Neural progenitor cell (in vitro differentiated cells): ENCODE measurements at regions not wholly inside any gene's neighbourhood (a gene's known extent, or its start where the extent isn't known, plus 50 kb on each side); places are given as distances from the start of the nearest gene placed in this dataset.

ENCODE experiments used
- DNase-seq: peaks from one replicate; pipeline ENCODE4 v3.0.0-alpha.2; 2016; ENCODE audit warnings: low spot score
- H2AFZ ChIP-seq: fragments of 200-600 bp; sonication (generic); replicated peaks from 2 replicates; pipeline ENCODE4 v1.6.1; 2016; ENCODE audit warnings: antibody characterized with exemption
- H3F3A ChIP-seq: fragments of 200-600 bp; sonication (generic); 2 replicates; pipeline ENCODE4 v1.6.1; 2016; ENCODE audit warnings: antibody characterized with exemption, low read depth
- H3K27ac ChIP-seq: fragments of 200-600 bp; sonication (generic); 2 replicates; pipeline ENCODE4 v1.5.1; 2016; ENCODE audit warnings: mild to moderate bottlenecking
- H3K27me3 ChIP-seq: fragments of 200-600 bp; sonication (generic); 2 replicates; pipeline ENCODE4 v1.6.1; 2016; ENCODE audit warnings: mild to moderate bottlenecking, moderate library complexity
- H3K36me3 ChIP-seq: fragments of 200-600 bp; sonication (generic); 2 replicates; pipeline ENCODE4 v1.5.1; 2016
- H3K4me1 ChIP-seq: fragments of 200-600 bp; sonication (generic); 2 replicates; pipeline ENCODE4 v1.6.1; 2016; ENCODE audit warnings: mixed run types
- H3K4me2 ChIP-seq: fragments of 200-600 bp; sonication (generic); 2 replicates; pipeline ENCODE4 v1.6.1; 2016
- H3K4me3 ChIP-seq: fragments of 200-600 bp; sonication (generic); 2 replicates; pipeline ENCODE4 v1.5.1; 2016
- H3K79me2 ChIP-seq: fragments of 200-600 bp; sonication (generic); 2 replicates; pipeline ENCODE4 v1.6.1; 2016; ENCODE audit warnings: low read depth
- H3K9ac ChIP-seq: fragments of 200-600 bp; sonication (generic); 2 replicates; pipeline ENCODE4 v1.6.1; 2016
- H3K9me3 ChIP-seq: fragments of 200-600 bp; sonication (generic); 2 replicates; pipeline ENCODE4 v1.5.1; 2016; ENCODE audit warnings: low read depth
- H4K20me1 ChIP-seq: fragments of 200-600 bp; sonication (generic); 2 replicates; pipeline ENCODE4 v1.6.1; 2016; ENCODE audit warnings: low read depth
- H3K27ac Mint-ChIP-seq: 3 replicates; pipeline ENCODE4 v1.8.0; 2021; ENCODE audit warnings: mixed read lengths
- H3K27me3 Mint-ChIP-seq: 2 replicates; pipeline ENCODE4 v1.8.0; 2022; ENCODE audit warnings: low read depth, mild to moderate bottlenecking, inconsistent platforms, moderate library complexity, mixed read lengths; ENCODE audit not compliant: insufficient read depth
- H3K36me3 Mint-ChIP-seq: 3 replicates; pipeline ENCODE4 v1.8.0; 2021; ENCODE audit warnings: mixed read lengths
- H3K4me1 Mint-ChIP-seq: 3 replicates; pipeline ENCODE4 v1.8.0; 2021; ENCODE audit warnings: mixed read lengths
- H3K4me3 Mint-ChIP-seq: 3 replicates; pipeline ENCODE4 v1.8.0; 2021; ENCODE audit warnings: mild to moderate bottlenecking, moderate library complexity, mixed read lengths
- H3K9me3 Mint-ChIP-seq: 3 replicates; pipeline ENCODE4 v1.8.0; 2020; ENCODE audit warnings: mixed read lengths
- EZH2 ChIP-seq: fragments of 200-600 bp; sonication (generic); IDR thresholded peaks from 2 replicates; pipeline ENCODE4 v1.6.1; 2017; ENCODE audit warnings: antibody characterized with exemption, mild to moderate bottlenecking, moderate library complexity
- EZH2phosphoT487 ChIP-seq: fragments of 200-600 bp; sonication (generic); IDR thresholded peaks from 2 replicates; pipeline ENCODE4 v1.6.1; 2017; ENCODE audit warnings: antibody characterized with exemption
- TF ChIP-seq, protein P1 (sequence below): fragments of 200-600 bp; sonication (generic); IDR thresholded peaks from 2 replicates; pipeline ENCODE4 v1.5.1; 2017; ENCODE audit warnings: antibody characterized with exemption, mild to moderate bottlenecking

DNA sequence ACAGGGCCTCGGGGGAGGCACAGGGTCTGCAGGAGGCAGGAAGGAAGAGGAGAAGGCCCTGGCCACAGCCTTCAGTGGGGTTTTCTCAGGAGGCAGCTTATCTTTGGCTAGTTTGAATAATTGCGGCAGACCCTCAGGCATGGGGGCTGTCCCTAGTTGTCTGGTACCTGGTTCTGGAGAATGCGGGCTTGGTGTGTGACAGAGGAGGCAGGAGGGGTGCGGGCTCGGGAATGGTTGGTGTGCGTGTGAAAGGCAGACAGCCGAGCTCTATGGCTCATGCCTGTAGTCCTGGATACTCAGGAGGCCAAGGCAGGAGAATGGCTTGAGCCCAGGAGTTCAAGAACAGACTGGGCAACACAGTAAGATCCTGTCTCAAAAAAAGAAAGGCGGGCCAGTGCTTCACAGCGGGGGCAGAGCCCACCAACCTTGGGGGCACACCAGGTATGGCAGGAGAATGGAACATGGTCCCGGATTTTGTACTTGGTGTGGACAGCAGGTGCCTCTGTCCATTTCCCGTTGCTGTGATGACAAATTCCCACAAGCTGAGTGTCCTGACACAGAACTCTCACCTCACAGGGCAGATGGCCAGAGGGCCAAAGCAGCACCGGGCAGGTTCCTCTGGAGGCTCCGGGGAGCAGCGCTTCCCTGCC lies 640.6 kb downstream of the TBC1D22A start:
- DNase-seq, result no peak
- H3K9me3 ChIP-seq, result no peaks in the 10 kb centered on the region
- H3K9me3 Mint-ChIP-seq, result peaks cover 32% of the 10 kb centered on the region

DNA sequence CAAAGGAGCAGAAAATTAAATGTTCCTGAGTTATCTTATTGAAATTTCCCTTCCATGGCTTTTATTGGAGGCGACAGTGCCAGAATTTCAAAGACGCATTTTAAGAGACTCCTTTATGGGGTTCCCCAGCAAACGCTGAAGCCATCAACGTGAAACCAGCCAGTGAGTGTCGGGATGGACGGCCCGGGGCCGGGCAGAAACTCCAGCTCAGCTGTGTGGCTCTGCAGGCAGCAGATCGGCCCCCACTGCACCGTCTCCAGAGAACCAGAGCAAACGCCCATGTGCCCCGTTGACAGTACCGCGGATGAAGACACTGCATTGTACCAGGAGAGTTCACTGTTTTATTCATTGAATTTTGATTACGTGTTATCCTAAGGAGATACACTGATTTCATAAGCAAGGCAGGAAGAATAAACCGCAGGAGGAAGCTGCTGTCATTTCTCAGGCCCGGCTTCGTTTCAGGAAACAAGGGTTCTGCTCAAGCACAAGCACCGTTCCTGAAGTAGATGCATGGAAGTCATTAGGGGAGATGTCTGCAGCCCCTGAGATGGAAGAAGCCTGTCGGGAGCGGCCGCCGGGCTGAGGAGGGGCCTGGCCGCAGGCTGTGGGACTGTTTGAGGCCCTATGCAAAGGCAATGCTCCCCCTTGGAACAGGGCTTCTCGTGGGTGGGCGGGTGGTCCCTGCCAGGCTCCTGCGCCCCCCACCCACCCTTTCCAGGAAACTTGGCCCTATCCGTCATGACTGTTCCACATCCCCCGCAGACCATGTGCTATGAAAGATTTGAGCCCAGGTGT lies 639.7 kb downstream of the TBC1D22A start:
- no peak overlapping the region for H3K4me3 ChIP-seq
- H3K9ac ChIP-seq, result no peak overlapping the region
- Mint-ChIP-seq H3K9me3 (peaks cover 28% of the 10 kb centered on the region), H3K4me1 (no peaks in the 10 kb centered on the region), H3K27ac (no peak overlapping the region), H3K27me3 (peaks cover 13% of the 10 kb centered on the region), H3K4me3 (no peak overlapping the region), H3K36me3 (no peaks in the 10 kb centered on the region)
- no peaks in the 10 kb centered on the region for H3K36me3 ChIP-seq
- H3K9me3 ChIP-seq, result no peaks in the 10 kb centered on the region
- no peaks in the 10 kb centered on the region for H3K4me1 ChIP-seq
- H3F3A ChIP-seq, result no peaks in the 10 kb centered on the region
- no peak for TF ChIP-seq EZH2phosphoT487
- TF ChIP-seq EZH2, result no peak
- TF ChIP-seq, protein P1, sequence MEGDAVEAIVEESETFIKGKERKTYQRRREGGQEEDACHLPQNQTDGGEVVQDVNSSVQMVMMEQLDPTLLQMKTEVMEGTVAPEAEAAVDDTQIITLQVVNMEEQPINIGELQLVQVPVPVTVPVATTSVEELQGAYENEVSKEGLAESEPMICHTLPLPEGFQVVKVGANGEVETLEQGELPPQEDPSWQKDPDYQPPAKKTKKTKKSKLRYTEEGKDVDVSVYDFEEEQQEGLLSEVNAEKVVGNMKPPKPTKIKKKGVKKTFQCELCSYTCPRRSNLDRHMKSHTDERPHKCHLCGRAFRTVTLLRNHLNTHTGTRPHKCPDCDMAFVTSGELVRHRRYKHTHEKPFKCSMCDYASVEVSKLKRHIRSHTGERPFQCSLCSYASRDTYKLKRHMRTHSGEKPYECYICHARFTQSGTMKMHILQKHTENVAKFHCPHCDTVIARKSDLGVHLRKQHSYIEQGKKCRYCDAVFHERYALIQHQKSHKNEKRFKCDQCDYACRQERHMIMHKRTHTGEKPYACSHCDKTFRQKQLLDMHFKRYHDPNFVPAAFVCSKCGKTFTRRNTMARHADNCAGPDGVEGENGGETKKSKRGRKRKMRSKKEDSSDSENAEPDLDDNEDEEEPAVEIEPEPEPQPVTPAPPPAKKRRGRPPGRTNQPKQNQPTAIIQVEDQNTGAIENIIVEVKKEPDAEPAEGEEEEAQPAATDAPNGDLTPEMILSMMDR, result no peak
- no peak overlapping the region for H3K4me2 ChIP-seq
- H2AFZ ChIP-seq, result no peak overlapping the region
- H3K79me2 ChIP-seq, result no peaks in the 10 kb centered on the region
- no peak for DNase-seq
- H3K27ac ChIP-seq, result no peak overlapping the region
- H4K20me1 ChIP-seq, result no peaks in the 10 kb centered on the region
- H3K27me3 ChIP-seq, result no peaks in the 10 kb centered on the region

More for the DNA sequence above, 640.6 kb downstream of the TBC1D22A start:
- Histone ChIP-seq H3K4me2 (no peak overlapping the region), H4K20me1 (no peaks in the 10 kb centered on the region), H2AFZ (no peak overlapping the region), H3K36me3 (no peaks in the 10 kb centered on the region), H3K27me3 (no peaks in the 10 kb centered on the region), H3K4me3 (no peak overlapping the region), H3K79me2 (no peaks in the 10 kb centered on the region), H3K9ac (no peak overlapping the region), H3K4me1 (no peaks in the 10 kb centered on the region), H3F3A (no peaks in the 10 kb centered on the region), H3K27ac (no peak overlapping the region)
- H3K4me1 Mint-ChIP-seq, result no peaks in the 10 kb centered on the region
- H3K27ac Mint-ChIP-seq, result no peak overlapping the region
- H3K36me3 Mint-ChIP-seq, result no peaks in the 10 kb centered on the region
- H3K27me3 Mint-ChIP-seq, result peaks cover 13% of the 10 kb centered on the region
- TF ChIP-seq EZH2 (no peak), EZH2phosphoT487 (no peak)
- TF ChIP-seq, protein P1, result no peak
- H3K4me3 Mint-ChIP-seq, result peak overlapping the region; percentile 52

DNA sequence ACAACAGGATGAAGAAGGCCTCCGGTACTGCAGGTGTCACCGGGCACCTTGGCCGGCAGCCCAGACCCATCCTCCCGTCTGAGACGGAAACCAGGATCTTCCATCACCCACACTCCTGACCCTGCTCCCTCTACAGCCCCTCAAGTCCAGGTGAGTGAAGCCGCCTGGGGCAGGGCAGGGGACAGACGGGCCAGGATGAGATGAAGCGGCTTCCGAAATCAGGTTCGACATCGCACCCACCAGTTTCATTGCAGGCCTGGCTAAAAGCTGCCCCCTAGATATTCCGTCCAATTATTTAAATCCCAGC lies 639.1 kb downstream of the TBC1D22A start:
- Mint-ChIP-seq H3K27me3 (peaks cover 11% of the 10 kb centered on the region), H3K9me3 (peaks cover 33% of the 10 kb centered on the region), H3K4me1 (no peaks in the 10 kb centered on the region), H3K4me3 (no peak overlapping the region), H3K27ac (no peak overlapping the region), H3K36me3 (no peaks in the 10 kb centered on the region)
- Histone ChIP-seq H3K9ac (no peak overlapping the region), H3K27me3 (no peaks in the 10 kb centered on the region), H3F3A (no peaks in the 10 kb centered on the region), H4K20me1 (no peaks in the 10 kb centered on the region), H3K27ac (no peak overlapping the region), H3K9me3 (no peaks in the 10 kb centered on the region), H3K4me2 (no peak overlapping the region), H2AFZ (no peak overlapping the region), H3K36me3 (no peaks in the 10 kb centered on the region), H3K4me3 (no peak overlapping the region), H3K4me1 (no peaks in the 10 kb centered on the region), H3K79me2 (no peaks in the 10 kb centered on the region)
- no peak for DNase-seq
- no peak for TF ChIP-seq EZH2
